Astrocyte (in vitro differentiated cells and primary cell): ENCODE measurements at regions not wholly inside any gene's neighbourhood (a gene's known extent, or its start where the extent isn't known, plus 50 kb on each side); places are given as distances from the start of the nearest gene placed in this dataset.

Experiments
- DNase-seq: peaks from one replicate; pipeline ENCODE4 v3.0.0-alpha.2; 2010; ENCODE audit warnings: low read depth
- FAIRE-seq: peaks from 2 replicates; lab custom pipeline; 2011; peaks lifted over from hg19 to GRCh38; lab: Jason Lieb, UNC
- H2AFZ ChIP-seq: 2 replicates; pipeline ENCODE4 v1.6.0; 2012; ENCODE audit warnings: low read depth, low read length, inconsistent platforms
- H3K27ac ChIP-seq: 2 replicates; pipeline ENCODE4 v1.5.1; 2011; ENCODE audit warnings: low read depth, low read length, inconsistent platforms
- H3K27me3 ChIP-seq: 2 replicates; pipeline ENCODE4 v1.6.0; 2011; ENCODE audit warnings: low read length, inconsistent platforms; ENCODE audit not compliant: insufficient read depth
- H3K36me3 ChIP-seq: 2 replicates; pipeline ENCODE4 v1.5.1; 2011; ENCODE audit warnings: low read length, inconsistent platforms; ENCODE audit not compliant: insufficient read depth
- H3K4me1 ChIP-seq: 2 replicates; pipeline ENCODE4 v1.5.1; 2011; ENCODE audit warnings: low read length, inconsistent platforms; ENCODE audit not compliant: insufficient read depth
- H3K4me2 ChIP-seq: 2 replicates; pipeline ENCODE4 v1.6.0; 2012; ENCODE audit warnings: low read length, inconsistent platforms
- H3K4me3 ChIP-seq: 2 replicates; pipeline ENCODE4 v1.5.1; 2011; ENCODE audit warnings: low read depth, mild to moderate bottlenecking, low read length, inconsistent platforms; ENCODE audit not compliant: insufficient read depth
- H3K79me2 ChIP-seq: 2 replicates; pipeline ENCODE4 v1.6.0; 2012; ENCODE audit warnings: mild to moderate bottlenecking, low read length, inconsistent platforms; ENCODE audit not compliant: insufficient read depth
- H3K9ac ChIP-seq: 2 replicates; pipeline ENCODE4 v1.6.0; 2012; ENCODE audit warnings: mild to moderate bottlenecking, low read length, inconsistent platforms
- H3K9me3 ChIP-seq: 2 replicates; pipeline ENCODE4 v1.5.1; 2012; ENCODE audit warnings: low read depth, mild to moderate bottlenecking, low read length, inconsistent platforms; ENCODE audit not compliant: insufficient read depth
- H4K20me1 ChIP-seq: 2 replicates; pipeline ENCODE4 v1.6.0; 2012; ENCODE audit warnings: low read length, inconsistent platforms; ENCODE audit not compliant: insufficient read depth
- H3K27ac Mint-ChIP-seq: one replicate; pipeline ENCODE4 v1.8.0; 2021; ENCODE audit warnings: mild to moderate bottlenecking, mixed read lengths; ENCODE audit not compliant: unreplicated experiment
- H3K27me3 Mint-ChIP-seq: one replicate; pipeline ENCODE4 v1.8.0; 2021; ENCODE audit warnings: low read depth, mixed read lengths; ENCODE audit not compliant: unreplicated experiment
- H3K36me3 Mint-ChIP-seq: one replicate; pipeline ENCODE4 v1.8.0; 2021; ENCODE audit warnings: low read depth, mixed read lengths; ENCODE audit not compliant: unreplicated experiment
- H3K4me1 Mint-ChIP-seq: one replicate; pipeline ENCODE4 v1.8.0; 2021; ENCODE audit warnings: low read depth, mixed read lengths; ENCODE audit not compliant: unreplicated experiment
- H3K4me3 Mint-ChIP-seq: one replicate; pipeline ENCODE4 v1.8.0; 2021; ENCODE audit warnings: mild to moderate bottlenecking, moderate library complexity, mixed read lengths; ENCODE audit not compliant: unreplicated experiment
- H3K9me3 Mint-ChIP-seq: one replicate; pipeline ENCODE4 v1.8.0; 2021; ENCODE audit warnings: mild to moderate bottlenecking, mixed read lengths; ENCODE audit not compliant: unreplicated experiment
- CTCF ChIP-seq: IDR thresholded peaks from 2 replicates; pipeline ENCODE4 v1.5.1; 2011; ENCODE audit warnings: low read depth, mild to moderate bottlenecking, inconsistent platforms, low read length, moderate library complexity; ENCODE audit not compliant: insufficient read depth
- EZH2 ChIP-seq: IDR thresholded peaks from 2 replicates; pipeline ENCODE4 v1.6.1; 2012; ENCODE audit warnings: mild to moderate bottlenecking, low read length, inconsistent platforms; ENCODE audit not compliant: insufficient read depth

GRCh38 chrX:40310447-40310846, 212.7 kb upstream of the BCOR start:
- H3K4me1 ChIP-seq: no peaks in the 10 kb centered on the region
- TF ChIP-seq CTCF (no peak), EZH2 (no peak)
- H3K4me3 Mint-ChIP-seq: no peak overlapping the region
- H3K27ac Mint-ChIP-seq: no peak overlapping the region
- H3K27me3 ChIP-seq: no peaks in the 10 kb centered on the region
- H3K4me1 Mint-ChIP-seq: peaks cover 3% of the 10 kb centered on the region
- FAIRE-seq (no peak), DNase-seq (no peak)
- H3K9me3 Mint-ChIP-seq: peaks cover 14% of the 10 kb centered on the region
- no peaks in the 10 kb centered on the region for H3K79me2 ChIP-seq
- H3K9ac ChIP-seq: no peak overlapping the region
- no peaks in the 10 kb centered on the region for H3K36me3 ChIP-seq
- H3K27ac ChIP-seq: no peak overlapping the region
- H4K20me1 ChIP-seq: no peaks in the 10 kb centered on the region
- no peak overlapping the region for H2AFZ ChIP-seq
- peaks cover 19% of the 10 kb centered on the region for H3K27me3 Mint-ChIP-seq
- H3K36me3 Mint-ChIP-seq: peaks cover 2% of the 10 kb centered on the region
- H3K4me3 ChIP-seq: no peak overlapping the region
- no peak overlapping the region for H3K4me2 ChIP-seq
- H3K9me3 ChIP-seq: no peaks in the 10 kb centered on the region

- Histone ChIP-seq H3K27ac (no peak overlapping the region), H3K4me1 (no peaks in the 10 kb centered on the region), H3K79me2 (no peaks in the 10 kb centered on the region), H3K36me3 (no peaks in the 10 kb centered on the region), H3K4me3 (no peak overlapping the region), H2AFZ (no peak overlapping the region), H3K4me2 (no peak overlapping the region), H4K20me1 (no peaks in the 10 kb centered on the region), H3K9me3 (no peaks in the 10 kb centered on the region), H3K27me3 (no peaks in the 10 kb centered on the region), H3K9ac (no peak overlapping the region)
- no peak for DNase-seq
- peaks cover 2% of the 10 kb centered on the region for H3K36me3 Mint-ChIP-seq
- TF ChIP-seq CTCF (no peak), EZH2 (no peak)
- H3K27me3 Mint-ChIP-seq: peaks cover 19% of the 10 kb centered on the region
- no peak for FAIRE-seq
- peaks cover 3% of the 10 kb centered on the region for H3K4me1 Mint-ChIP-seq
- H3K27ac Mint-ChIP-seq: no peak overlapping the region
- no peak overlapping the region for H3K4me3 Mint-ChIP-seq
- H3K9me3 Mint-ChIP-seq: peaks cover 14% of the 10 kb centered on the region
These were observed 212.3 kb upstream of the BCOR start for GRCh38 chrX:40310016-40310415.

GRCh38 chrX:40307871-40308270, 210.1 kb upstream of the BCOR start:
- Histone ChIP-seq H3K9me3 (no peaks in the 10 kb centered on the region), H3K4me3 (no peak overlapping the region), H3K9ac (no peak overlapping the region), H4K20me1 (no peaks in the 10 kb centered on the region), H3K4me1 (no peaks in the 10 kb centered on the region), H2AFZ (no peak overlapping the region), H3K27me3 (no peaks in the 10 kb centered on the region), H3K36me3 (no peaks in the 10 kb centered on the region), H3K79me2 (no peaks in the 10 kb centered on the region), H3K4me2 (no peak overlapping the region), H3K27ac (no peak overlapping the region)
- peaks cover 10% of the 10 kb centered on the region for H3K9me3 Mint-ChIP-seq
- H3K27me3 Mint-ChIP-seq: peaks cover 13% of the 10 kb centered on the region
- TF ChIP-seq CTCF: no peak
- TF ChIP-seq EZH2: no peak
- H3K36me3 Mint-ChIP-seq: no peaks in the 10 kb centered on the region
- H3K27ac Mint-ChIP-seq: no peak overlapping the region
- FAIRE-seq (no peak), DNase-seq (no peak)
- peaks cover 3% of the 10 kb centered on the region for H3K4me1 Mint-ChIP-seq
- no peak overlapping the region for H3K4me3 Mint-ChIP-seq
